ENCODE measurements at regions not wholly inside any gene's neighbourhood (a gene's known extent, or its start where the extent isn't known, plus 50 kb on each side); places are given as distances from the start of the nearest gene placed in this dataset.
A peak's percentile ranks its signal among the peaks of the same experiment; 100 is the strongest.
"Not testable (repeated sequence)": the region's sequence is repeated elsewhere in the genome, so short reads cannot be mapped to it uniquely, and the experiment has no call there.

DNA sequence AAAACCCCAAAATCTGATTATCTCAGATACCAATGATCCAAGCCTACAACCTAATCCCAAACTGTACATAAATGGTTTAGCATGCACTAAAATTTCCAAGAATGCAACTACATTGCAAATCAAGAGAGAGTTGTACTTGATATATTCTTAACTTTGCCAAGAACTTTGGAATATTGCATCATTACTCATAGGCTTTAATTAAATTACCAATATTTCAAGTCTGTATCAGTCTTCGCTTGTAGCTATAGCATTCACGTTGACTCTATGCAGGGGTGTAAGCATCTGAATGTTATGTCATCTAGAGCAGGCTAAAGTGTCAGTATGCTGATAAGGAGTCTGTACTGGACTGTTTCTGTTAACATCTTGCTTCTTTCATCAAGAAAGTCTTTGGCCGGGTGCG lies 56.3 kb downstream of the FOXI3 start:
- no peak for DNase-seq

DNA sequence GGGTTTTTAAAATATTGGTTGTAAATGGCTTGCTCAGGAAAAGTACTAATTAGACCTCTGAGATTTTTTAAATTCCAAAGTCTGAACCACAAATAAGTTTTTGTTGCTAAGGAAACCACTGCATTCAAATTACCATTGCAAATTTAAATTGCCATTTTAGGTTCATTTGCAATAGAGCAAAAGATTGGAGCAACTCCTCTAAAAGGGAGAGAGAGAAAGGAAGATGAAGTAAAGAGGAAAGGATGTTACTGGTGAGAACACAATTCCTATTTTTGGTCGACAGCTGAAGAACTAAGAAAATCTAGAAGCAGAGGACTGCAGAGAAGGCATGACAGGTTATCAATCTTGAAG lies 74.9 kb downstream of the FOXI3 start:
- DNase-seq, result no peak

DNA sequence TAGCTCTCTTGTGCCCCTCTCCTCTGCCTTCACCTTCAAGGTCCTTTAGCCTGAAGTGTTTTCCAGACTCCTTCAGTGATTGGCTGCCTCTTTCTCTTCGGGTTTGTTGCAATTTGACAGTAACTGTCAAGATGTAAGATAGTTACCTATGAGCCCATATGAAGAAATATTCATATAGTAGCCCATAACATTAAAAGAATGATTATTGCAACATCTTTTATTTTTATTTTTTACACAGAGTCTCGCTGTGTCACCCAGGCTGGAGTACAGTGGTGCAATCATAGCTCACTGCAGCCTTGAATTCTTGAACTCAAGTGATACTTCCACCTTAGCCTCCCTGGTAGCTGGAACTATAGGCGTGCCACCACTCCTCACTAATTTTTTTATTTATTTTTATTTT lies 80.5 kb downstream of the FOXI3 start:
- no peak for DNase-seq

DNA sequence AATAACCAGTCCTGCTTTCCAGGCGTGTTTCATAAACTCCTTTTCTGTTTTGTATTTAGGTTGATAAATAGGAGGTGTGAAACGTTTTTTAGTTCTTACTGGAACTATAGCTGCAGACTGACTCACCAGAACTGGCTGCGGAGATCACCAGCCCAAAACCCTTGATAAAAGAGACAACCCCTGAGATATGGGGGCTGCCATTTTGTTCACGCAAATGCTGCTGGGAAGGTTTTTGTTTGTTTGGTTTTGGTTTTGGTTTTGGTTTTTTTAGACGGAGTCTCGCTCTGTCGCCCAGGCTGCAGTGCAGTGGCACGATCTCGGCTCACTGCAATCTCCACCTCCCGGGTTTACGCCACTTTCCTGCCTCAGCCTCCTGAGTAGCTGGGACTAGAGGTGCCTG lies 87.1 kb downstream of the FOXI3 start:
- DNase-seq, result not testable (repeated sequence)

DNA sequence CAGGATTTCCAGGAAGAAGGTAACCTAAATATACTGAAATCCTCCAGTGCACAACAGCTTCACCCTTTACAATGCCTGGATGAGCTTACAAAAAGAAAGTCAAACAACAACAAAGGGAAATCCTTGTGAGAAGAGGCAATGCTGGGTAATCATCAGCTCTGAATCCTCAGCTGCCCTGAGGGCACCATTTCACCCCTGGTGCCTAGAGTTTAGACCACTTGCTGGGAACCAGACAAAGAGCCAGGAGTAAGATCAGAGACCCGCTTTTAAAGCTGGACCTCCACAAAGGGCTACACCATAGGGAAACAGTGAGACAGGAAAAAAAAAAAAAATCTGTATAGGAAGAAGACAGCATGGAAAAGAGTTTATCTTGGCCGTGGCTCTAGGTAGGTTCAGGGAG lies 97.0 kb downstream of the FOXI3 start:
- DNase-seq, result peak; percentile 73

DNA sequence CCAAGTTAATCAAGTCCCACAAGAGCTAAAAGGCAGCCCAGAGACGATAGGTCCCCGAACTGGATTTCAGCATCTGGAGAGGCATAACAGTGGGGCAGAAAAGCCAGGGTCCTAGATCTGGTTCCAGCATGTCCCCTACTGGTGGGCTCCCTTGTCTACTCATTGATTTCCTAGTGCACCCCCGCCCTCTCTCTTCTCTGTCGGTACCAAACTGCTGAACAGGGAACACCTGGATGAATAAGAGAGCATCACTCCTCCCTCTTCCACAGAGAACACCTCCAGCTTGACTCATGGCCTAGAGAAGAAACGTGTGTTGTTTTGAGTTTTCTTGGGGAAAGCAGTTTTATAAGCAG lies 101.3 kb downstream of the FOXI3 start:
- no peak for DNase-seq

DNA sequence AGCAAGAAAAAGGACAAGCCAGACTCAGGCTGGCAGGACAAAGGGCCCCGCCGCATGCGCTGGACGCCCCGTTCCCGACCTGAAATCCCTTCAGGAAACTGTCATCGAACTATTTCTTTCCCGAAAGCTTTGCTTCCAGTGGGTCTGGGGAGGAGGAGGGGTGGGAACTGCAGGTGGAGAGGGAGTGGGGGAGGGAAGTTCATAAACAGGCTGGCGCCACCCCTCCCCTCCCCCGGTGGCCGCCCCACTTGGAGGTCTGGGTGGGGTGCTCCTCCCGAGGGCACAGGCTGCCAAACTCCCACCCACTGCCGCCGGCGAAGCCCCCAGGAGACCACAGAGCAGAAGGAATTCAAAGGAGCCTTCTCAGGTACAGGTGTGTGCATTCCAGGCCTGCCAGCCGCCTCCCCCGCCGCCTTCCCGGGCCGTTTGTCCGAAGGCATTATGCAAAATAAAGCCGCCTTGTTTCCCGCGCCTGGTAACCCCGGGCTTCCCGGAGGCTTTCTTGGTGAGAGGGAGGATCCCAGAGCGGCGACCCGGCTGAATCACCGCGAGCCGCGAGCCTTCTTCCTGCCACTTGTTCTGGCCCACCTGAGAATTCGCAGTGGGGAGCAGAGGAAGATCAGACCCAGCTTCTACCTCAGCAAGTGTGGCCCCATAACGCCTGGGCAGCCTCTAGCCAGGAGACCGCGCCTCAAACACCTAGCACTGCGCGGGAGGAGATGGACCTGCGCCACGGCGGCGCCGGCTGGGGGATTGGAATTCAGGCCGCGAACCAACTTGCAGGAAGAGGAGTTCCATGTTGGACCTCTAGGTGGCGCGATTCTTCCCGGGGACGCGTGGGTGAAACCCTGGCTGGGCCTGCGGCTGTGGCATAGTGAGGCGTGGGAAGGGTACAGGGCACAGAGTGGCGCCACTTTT lies 101.9 kb downstream of the FOXI3 start:
- DNase-seq, result peak; percentile 4

DNA sequence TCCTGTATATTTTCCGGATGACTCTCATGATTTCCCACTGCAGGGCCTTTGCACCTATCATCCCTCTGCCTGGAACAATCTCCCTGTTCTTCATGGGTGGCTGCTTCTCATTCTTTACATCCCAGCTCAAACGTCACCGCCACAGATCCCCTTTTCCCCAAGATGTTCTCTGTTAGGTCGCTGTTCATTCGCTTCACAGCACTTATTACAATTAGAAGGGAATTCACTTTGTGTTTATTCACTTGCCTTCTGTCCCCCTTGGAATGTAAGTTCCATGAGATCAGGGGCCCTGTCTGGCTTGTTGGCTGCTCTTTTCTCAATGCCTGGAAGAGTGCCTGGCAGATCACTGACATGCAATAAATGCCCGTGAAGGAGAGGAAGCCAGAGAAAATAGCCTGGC lies 106.7 kb downstream of the FOXI3 start:
- no peak for DNase-seq

DNA sequence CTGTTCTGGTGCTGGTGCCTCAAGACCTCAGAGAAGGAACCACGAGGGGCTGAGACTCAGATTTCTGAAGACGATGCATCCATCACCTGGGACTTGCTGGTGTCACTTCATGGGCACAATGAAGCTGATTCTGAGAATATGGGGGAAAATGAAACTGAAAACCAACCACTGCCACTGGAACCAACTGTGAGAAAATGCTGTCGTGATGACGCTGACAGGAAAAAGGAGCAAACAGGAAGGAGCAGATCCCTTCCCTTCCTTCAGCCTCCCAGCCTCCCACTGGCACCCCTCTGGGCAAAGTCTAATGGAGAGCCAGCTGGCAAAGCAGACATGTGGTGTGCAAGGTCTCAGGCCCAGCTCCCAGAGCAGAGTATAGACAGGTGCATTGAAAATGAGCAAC lies 109.7 kb downstream of the FOXI3 start:
- peak; percentile 50 for DNase-seq

DNA sequence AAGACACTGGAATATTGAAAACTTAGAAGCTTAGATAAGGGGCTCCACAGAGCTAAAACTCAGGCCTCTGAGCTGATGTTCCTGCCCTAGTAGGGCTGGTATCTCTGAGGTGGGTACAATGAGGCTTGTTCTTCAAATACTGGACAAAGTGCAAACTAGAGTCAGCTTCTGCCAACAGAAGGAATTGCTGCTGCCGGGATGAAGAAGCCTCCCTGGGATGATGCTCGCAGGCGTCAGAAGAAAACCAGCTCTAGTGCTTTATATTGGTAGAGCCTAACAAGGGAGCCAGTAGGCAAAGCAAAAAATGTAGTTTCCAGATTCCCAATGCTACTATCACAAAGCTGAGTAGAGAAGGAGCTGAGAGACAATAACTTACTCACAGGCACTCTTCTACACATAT lies 118.1 kb downstream of the FOXI3 start:
- no peak for DNase-seq

DNA sequence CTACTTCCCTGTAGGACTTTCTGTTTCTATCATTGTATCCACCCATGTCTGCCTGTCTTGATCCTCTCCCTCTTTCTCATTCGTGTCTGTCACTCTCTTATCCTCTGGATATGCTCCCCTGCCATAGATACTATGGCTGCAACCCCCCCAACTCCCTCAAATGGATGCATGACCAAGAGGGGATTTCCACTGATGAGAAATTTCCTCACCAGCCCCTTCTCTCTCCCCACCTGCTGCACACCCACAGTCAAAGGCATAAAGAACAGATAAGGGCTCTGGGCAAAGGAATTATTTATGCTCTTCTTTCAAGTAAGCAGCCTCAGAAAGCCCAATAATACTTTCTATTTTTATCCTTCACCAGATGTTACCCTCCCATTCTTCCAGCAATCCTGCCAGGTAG lies 121.3 kb downstream of the FOXI3 start:
- DNase-seq, result no peak

DNA sequence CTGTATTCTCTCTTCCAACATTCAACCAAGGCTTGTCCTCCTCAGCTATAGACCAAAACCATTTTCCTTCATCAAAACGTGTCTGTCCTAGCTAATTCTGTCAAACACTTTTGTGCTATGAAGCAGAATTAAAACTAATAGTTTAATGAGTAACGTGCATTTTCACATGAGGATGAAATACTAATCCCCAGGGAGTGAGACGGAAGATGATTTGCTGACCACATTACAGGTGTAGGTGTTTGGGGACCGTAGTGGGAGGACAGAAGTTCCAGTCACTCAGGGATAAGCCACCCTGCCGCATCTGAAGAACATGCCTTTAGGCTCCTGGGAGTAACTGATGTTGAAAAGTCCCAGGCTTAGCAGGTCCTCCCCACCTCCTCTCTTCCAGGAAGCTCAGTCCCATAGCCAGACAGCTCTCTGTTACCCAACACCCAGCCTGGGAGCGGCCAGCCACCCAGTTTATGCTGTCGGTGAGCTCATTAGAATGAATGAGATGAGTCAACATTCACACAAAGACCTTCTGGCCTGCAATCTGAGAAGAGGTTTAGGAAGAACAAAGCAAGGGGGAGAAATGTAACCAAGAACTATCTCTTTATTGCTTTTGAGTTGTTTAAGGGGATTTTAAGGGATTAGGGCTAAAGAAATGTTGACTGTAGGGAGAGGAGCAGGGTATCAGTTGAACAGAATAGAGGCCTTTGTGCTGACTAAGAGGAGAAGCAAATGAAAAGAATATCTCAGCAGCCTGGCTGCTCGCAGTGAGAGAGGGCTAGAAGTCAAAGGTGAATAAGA lies 122.5 kb downstream of the FOXI3 start:
- peak; percentile 92 for DNase-seq

DNA sequence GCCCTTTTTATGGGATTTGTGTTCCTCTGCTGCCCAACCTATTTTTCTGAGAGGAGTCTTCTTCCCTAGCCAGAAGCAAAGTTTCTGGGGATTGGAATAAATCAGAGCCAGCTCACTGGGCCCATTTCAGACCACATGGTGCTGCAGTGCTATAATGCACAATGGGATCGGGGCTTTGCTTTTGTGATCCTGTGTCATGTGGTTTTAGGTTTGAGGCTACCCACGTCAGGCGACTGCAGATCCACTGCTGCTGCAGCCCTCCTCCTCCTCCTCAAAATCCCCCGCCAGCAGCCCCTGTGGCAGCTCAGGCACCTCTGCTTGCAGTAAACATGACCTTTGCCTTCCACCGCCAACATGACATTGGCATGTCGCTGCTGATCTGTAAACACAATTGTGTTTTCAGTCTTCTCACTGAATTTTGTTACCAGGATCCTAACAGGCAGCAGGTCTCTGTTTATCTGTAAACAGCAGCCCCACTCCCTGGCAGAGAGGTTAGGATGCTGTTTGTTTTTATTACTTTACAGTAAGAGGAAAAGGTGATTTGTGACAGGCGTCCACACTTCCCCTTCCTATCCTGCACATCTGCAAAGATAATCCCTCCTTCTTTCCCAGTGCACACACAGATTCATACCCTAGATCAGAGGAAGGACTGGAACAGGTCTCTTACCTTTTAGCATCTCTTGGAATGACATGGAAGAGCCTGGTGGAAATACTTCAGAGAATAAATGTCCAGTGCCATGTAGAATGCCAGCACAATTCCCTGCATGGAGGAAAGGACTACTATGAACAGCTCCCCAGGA lies 130.8 kb downstream of the FOXI3 start:
- peak; percentile 8 for DNase-seq

DNA sequence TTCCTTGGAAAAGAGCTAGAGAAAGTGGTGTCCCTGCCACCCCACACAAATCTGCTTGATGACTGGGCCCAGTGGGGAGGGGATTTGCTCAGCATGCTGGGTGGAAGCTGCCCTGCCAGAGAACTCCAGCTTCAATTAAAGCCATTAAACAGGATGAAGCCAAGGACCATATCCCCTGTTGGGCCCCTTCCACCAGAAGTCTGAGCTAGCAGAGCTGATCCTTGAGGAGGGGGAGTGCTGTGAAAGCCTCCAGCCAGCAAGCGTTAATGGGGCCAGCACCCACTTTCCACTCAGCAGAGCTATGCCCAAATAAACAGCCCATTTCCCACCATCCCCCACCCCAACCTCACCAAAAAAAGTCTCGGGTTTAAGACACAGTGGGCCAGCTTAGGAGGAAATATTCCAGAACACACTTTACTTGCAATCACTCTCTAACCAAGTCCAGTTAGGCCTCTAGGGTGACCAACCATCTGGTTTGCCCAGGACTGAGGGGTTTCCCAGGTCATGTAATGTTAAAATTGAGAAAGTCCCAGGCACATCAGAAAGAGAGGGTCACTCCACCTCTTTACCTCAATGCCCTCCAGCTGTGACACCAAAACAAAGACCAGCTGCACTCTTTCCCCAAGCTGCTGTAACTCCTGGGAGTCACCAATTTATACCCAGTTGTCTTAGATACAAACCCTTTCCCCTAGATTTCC lies 132.3 kb downstream of the FOXI3 start:
- no peak for DNase-seq

DNA sequence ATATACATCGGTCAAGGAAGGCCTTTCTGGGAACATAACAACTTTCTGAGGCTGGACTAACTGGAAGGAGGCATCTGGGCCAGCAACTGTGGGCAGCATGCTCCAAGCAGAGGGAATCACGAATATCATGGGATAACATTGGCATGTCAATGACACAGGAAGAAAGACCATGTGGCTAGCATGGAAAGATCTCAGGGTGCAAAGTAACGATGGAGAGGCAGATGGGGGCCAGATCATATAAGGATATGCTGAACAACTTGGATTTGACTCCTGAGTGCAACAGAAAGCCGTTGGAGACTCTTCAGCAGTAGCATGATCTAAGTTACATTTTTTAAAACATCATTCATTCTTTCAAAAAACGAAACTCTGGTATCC lies 133.6 kb downstream of the FOXI3 start:
- DNase-seq, result no peak

DNA sequence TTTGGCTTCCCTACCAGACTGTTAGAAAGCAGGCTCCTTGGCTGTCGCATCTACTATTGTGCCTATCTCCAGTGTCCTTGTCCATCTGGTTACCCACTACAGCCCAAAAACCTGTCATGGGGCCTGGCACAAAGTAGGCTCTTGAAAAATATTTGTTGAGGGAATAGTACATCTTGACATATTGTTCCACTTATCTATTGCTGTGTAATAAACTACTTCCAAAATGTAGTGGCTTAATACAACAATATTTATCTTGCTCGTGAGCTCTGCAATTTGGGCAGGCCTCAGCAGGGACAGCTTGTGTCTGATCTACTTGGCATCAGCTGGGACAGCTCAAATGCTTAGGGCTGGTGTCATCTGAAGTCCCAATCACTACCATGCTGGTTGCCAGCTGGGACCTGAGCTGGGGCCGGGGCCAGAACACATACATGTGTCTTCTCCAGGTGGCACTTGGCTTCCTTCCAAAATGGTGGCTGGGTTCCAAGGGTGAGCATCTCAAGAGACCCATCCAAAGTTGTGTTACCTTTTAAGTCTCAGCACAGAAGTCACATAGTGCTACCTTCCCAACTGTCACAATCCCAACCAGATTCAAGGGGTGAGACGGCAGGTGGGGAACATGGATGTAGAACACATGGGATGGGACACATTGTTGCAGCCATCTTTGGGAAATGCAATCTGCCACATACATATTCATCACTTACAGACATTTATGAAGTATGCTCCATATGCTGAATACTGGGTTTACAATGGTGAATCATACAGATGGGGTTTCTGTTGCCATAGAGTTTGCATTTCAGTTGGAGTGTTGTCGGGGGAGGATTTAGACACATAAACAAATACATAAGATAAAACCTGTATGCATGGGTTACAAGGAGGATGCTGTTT lies 134.2 kb downstream of the FOXI3 start:
- no peak for DNase-seq

DNA sequence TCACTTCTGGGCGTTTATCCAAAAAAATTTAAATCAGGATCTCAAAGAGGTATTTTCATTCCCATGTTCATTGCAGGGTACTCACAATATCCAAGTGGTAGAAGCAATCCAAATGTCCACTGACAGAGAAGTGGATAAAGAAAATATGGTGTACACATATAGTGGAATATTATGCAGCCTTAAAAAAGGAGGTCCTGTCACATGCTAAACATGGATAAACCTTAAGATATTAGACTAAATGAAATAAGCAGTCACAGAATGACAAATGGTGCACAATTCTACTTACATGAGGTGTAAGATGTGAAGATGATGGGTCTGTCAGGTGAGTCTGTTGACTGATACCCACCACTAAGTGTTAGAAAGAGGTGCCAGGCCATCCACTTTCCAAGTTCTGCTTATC lies 140.6 kb downstream of the THNSL2 start:
- DNase-seq, result no peak

DNA sequence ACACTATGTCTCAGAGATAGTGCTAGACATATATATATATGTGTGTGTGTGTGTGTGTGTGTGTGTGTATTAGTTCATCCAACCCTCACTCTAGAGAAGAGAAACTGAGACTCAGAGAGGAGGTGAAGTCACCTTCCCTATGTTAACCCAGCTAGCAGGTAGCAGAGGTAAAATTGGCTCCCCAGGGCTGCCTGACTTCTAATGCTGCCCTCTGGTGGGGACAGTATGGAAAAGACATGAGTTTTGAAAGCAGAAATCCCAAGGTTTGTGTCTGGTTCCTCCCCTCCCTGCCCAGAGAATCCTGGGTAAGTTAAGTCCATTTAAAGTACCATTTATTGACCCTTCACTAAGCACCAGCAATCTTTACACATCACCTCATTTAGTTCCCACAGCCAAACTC lies 137.7 kb downstream of the THNSL2 start:
- peak; percentile 62 for DNase-seq

DNA sequence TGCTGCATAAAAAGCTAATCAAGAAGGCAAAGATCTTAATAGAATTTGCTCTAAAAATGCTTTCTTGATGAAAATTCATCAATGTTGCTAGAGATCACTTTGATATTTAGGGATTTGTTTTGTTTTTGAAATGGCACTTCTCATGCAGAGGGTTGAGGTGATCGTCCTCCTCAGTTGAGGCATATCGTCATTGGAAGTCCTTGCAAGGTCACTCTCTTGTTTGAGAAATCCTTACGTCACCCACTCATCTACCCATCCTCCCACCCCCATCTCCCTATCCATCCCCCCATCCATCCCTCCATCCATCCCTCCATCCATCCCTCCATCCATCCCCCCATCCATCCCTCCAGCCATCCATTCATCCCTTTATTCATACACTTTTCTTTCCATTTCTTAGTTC lies 133.7 kb downstream of the THNSL2 start:
- DNase-seq, result no peak

DNA sequence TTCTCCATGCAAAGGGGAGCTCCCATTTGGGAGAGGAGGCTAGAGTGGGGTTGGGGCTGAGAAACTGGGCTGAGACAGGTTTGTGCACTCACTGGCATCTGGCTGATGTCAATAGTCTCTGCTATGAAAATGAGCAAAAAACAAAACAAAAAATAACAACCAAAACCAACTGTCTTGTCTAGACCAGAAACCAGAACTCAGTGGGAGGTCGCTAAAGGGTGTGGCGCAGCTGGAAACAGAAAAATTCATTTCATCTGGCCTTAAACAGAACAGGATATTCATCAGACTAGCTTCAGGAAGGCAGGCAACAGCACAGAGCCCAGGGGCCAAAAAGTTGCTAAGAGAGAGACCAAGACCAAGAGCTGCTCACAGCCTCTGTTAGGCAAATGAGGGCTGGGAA lies 126.1 kb downstream of the THNSL2 start:
- no peak for DNase-seq

DNA sequence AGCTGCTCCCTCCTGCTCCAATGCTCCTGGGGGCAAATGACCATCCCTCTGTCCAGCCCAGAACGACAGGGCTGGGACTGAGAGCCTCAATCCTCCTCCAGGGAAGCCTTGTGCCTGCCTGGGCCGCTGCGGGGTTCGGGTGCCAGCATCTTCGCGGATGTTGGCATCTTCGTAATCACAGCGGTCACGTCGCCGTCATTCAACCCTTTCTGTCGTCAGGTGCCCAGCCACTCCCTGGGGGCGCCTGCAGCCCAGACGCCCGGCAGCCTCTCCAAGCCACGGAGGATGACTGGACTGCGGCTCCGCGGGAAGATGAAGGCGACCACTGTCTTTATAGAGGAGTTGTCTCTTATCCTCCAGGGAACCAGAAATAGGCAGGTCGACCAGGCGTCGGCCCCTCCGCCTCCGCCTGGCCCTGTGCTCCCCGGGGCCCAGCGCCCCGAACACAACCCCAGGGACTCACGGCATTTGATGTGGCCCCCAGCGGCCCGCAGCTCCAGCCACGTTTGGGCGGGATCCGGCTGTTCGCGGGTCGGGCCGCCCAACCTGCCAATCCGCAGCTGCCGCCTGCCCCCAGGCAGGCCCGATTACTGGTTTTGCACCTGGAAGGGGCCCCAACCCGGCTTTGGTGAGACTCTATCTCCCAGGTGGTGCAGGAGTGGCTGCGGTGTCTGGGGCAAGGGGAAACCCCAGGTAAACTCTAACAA lies 113.9 kb downstream of the THNSL2 start:
- no peak for DNase-seq
